Gastroesophageal sphincter (tissue), 3 donors: ENCODE measurements at regions not wholly inside any gene's neighbourhood (a gene's known extent, or its start where the extent isn't known, plus 50 kb on each side); places are given as distances from the start of the nearest gene placed in this dataset.

Source experiments
- CTCF ChIP-seq, 4 experiments: fragments of 200-600 bp in 2 of 4; fragments of 450-650 bp in 2 of 4; sonication (generic) in 1 of 4; IDR thresholded peaks; one replicate each; pipeline ENCODE4 v1.5.1; 2017 to 2019; ENCODE audit warnings: antibody characterized with exemption in 4 of 4, mild to moderate bottlenecking in 2 of 4, moderate library complexity in 2 of 4
- POLR2A ChIP-seq, 2 donors: fragments of 450-650 bp; IDR thresholded peaks; one replicate each; pipeline ENCODE4 v1.6.1; 2017; ENCODE audit warnings: antibody characterized with exemption in 2 of 2, mild to moderate bottlenecking in 2 of 2, moderate library complexity in 1 of 2

- TF ChIP-seq CTCF (IDR thresholded peaks at IDR 0.05) (no peak), POLR2A (IDR thresholded peaks at IDR 0.05) (no peak)
Measured at GRCh38 chr1:164504749-164505148, 54.2 kb upstream of the PBX1 start.
